HEK293 (cell line): ENCODE measurements at regions not wholly inside any gene's neighbourhood (a gene's known extent, or its start where the extent isn't known, plus 50 kb on each side); places are given as distances from the start of the nearest gene placed in this dataset.

Experiments
- CTCF ChIA-PET: fragments of 350-600 bp; formaldehyde crosslinking; extraction: SDS; loops from one replicate; lab custom pipeline; 2021; ENCODE audit warnings: antibody characterized with exemption; lab: Yijun Ruan, JAX
- POLR2A ChIA-PET: fragments of 300-600 bp; formaldehyde crosslinking; extraction: SDS; loops from one replicate; lab custom pipeline; 2020; ENCODE audit warnings: antibody characterized with exemption, inconsistent platforms; lab: Yijun Ruan, JAX
- H3K27ac ChIP-seq: fragments of 200-500 bp; sonication (Bioruptor generic); 2 replicates; pipeline ENCODE4 v1.5.1; 2014; ENCODE audit warnings: low read depth, low read length, control low read depth, inconsistent platforms; ENCODE audit errors: extremely low read depth
- H3K36me3 ChIP-seq, 2 experiments: fragments of 200-500 bp in 1 of 2; sonication (Bioruptor generic) in 1 of 2; 1 replicate in 1 of 2; 2 replicates in 1 of 2; pipeline ENCODE4 v1.5.1; 2014 to 2017; ENCODE audit warnings: inconsistent platforms in 2 of 2, low read length in 2 of 2; ENCODE audit not compliant: control insufficient read depth in 2 of 2, insufficient read depth in 1 of 2
- H3K4me1 ChIP-seq: fragments of 200-500 bp; sonication (Bioruptor generic); 2 replicates; pipeline ENCODE4 v1.5.1; 2014; ENCODE audit warnings: mild to moderate bottlenecking, low read length, inconsistent platforms; ENCODE audit not compliant: control insufficient read depth, insufficient read depth
- H3K4me3 ChIP-seq: 2 replicates; pipeline ENCODE4 v1.5.1; 2011; ENCODE audit warnings: low read depth, mild to moderate bottlenecking, control low read depth, low read length, moderate library complexity
- H3K9me3 ChIP-seq: fragments of 200-500 bp; sonication (Bioruptor generic); 2 replicates; pipeline ENCODE4 v1.5.1; 2014; ENCODE audit warnings: low read depth, low read length, inconsistent platforms; ENCODE audit not compliant: control insufficient read depth, insufficient read depth
- GLI2 ChIP-seq: fragments of 450-650 bp; formaldehyde crosslinking; IDR thresholded peaks from 2 replicates; pipeline ENCODE4; 2017; ENCODE audit warnings: missing biosample characterization, missing genetic modification characterization, low read depth, borderline replicate concordance
- GLIS1 ChIP-seq: fragments of 450-650 bp; formaldehyde crosslinking; IDR thresholded peaks from 2 replicates; pipeline ENCODE4 v1.5.1; 2016; ENCODE audit warnings: missing biosample characterization, missing genetic modification characterization
- MZF1 ChIP-seq: fragments of 450-650 bp; formaldehyde crosslinking; IDR thresholded peaks from 2 replicates; pipeline ENCODE4 v1.5.1; 2017; ENCODE audit warnings: missing biosample characterization, missing genetic modification characterization, borderline replicate concordance
- WT1 ChIP-seq: fragments of 450-650 bp; formaldehyde crosslinking; IDR thresholded peaks from 2 replicates; pipeline ENCODE4 v1.5.1; 2016; ENCODE audit warnings: missing biosample characterization, missing genetic modification characterization
- ZIC2 ChIP-seq: fragments of 450-650 bp; formaldehyde crosslinking; IDR thresholded peaks from 2 replicates; pipeline ENCODE4 v1.5.1; 2016; ENCODE audit warnings: missing biosample characterization, missing genetic modification characterization
- ZNF114 ChIP-seq: fragments of 450-650 bp; formaldehyde crosslinking; IDR thresholded peaks from 2 replicates; pipeline ENCODE4 v1.5.0; 2017; ENCODE audit warnings: missing biosample characterization, missing genetic modification characterization
- ZNF169 ChIP-seq: fragments of 450-650 bp; formaldehyde crosslinking; IDR thresholded peaks from 2 replicates; pipeline ENCODE4 v1.5.1; 2016; ENCODE audit warnings: missing biosample characterization, missing genetic modification characterization
- ZNF239 ChIP-seq: fragments of 450-650 bp; formaldehyde crosslinking; IDR thresholded peaks from 2 replicates; pipeline ENCODE4 v1.5.1; 2016; ENCODE audit warnings: missing biosample characterization, missing genetic modification characterization
- ZNF830 ChIP-seq: fragments of 450-650 bp; IDR thresholded peaks from 2 replicates; pipeline ENCODE4 v1.5.0; 2018; ENCODE audit warnings: missing biosample characterization, missing genetic modification characterization, low read depth, mild to moderate bottlenecking, moderate library complexity
- TF ChIP-seq, protein P1 (sequence below): fragments of 450-650 bp; IDR thresholded peaks from 2 replicates; pipeline ENCODE4 v1.5.1; 2018; ENCODE audit warnings: missing biosample characterization, missing genetic modification characterization
- TF ChIP-seq, protein P2 (sequence below): fragments of 450-650 bp; formaldehyde crosslinking; IDR thresholded peaks from 2 replicates; pipeline ENCODE4 v1.5.1; 2016; ENCODE audit warnings: missing biosample characterization, missing genetic modification characterization
- TF ChIP-seq, protein P3 (sequence below): fragments of 450-650 bp; formaldehyde crosslinking; IDR thresholded peaks from 2 replicates; pipeline ENCODE4 v1.5.0; 2017; ENCODE audit warnings: missing biosample characterization, missing genetic modification characterization, borderline replicate concordance

DNA sequence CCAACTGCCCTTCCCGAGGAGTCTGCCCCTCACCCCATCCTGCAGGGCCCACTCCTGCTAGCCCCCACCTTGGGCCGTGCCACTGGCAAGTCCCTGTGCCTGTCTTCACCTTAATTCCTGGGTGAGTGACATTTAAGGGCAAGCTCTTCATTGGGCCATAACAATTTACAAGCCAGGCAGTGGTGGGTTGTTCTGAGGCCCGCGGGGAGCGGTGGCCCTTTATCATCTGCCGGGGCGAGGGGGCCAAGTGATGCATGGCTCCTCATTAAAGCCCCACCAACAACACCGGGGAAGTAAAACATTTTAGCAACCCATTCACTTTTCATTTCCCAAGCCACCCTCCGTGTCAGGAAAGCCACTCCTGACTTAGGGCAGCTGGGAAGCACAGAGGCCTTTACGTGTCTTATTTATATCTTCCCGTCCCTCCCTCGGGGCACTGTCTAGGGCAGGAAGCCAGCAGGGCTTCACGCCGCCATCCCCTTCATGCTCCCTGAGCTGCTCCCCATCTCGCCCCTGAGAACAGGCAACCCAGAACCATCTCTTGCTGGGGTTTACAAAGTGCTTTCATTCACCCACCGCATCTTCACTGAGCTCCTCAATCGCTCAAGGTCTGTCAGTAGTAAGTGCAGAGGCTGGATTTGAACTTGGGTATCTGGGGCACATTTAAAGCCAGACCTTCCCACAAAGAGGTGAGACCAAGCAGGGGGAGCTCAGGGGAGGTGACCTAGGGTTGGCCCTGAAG, 55.5 kb upstream of the CCDC167 start:
- TF ChIP-seq GLIS1 (peak; percentile 66; the same call in 1 of the 2 replicates), ZIC2 (tag by site-specific recombination) (peak; percentile 40; the same call in 1 of the 2 replicates)
- TF ChIP-seq, protein P1, sequence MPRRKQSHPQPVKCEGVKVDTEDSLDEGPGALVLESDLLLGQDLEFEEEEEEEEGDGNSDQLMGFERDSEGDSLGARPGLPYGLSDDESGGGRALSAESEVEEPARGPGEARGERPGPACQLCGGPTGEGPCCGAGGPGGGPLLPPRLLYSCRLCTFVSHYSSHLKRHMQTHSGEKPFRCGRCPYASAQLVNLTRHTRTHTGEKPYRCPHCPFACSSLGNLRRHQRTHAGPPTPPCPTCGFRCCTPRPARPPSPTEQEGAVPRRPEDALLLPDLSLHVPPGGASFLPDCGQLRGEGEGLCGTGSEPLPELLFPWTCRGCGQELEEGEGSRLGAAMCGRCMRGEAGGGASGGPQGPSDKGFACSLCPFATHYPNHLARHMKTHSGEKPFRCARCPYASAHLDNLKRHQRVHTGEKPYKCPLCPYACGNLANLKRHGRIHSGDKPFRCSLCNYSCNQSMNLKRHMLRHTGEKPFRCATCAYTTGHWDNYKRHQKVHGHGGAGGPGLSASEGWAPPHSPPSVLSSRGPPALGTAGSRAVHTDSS (tag by site-specific recombination), result no peak
- TF ChIP-seq, all 188 proteins: peak for 2
- Histone ChIP-seq H3K36me3 (no peaks in the 10 kb centered on the region), H3K9me3 (no peaks in the 10 kb centered on the region), H3K27ac (no peak overlapping the region), H3K4me1 (no peaks in the 10 kb centered on the region; the same call in 1 of the 2 replicates), H3K4me3 (no peak overlapping the region)
- POLR2A ChIA-PET, result interaction anchor here (0.6 to 1.8 kb wide), 2 partner anchors 17 to 180 kb away, joined by 3 to 4 read pairs; no protein-coding TSS in a partner anchor
- CTCF ChIA-PET, result interaction anchor here (0.6 to 5.9 kb wide), 6 partner anchors 10 to 130 kb away, joined by 3 to 62 read pairs (median 6); no protein-coding TSS in a partner anchor

DNA sequence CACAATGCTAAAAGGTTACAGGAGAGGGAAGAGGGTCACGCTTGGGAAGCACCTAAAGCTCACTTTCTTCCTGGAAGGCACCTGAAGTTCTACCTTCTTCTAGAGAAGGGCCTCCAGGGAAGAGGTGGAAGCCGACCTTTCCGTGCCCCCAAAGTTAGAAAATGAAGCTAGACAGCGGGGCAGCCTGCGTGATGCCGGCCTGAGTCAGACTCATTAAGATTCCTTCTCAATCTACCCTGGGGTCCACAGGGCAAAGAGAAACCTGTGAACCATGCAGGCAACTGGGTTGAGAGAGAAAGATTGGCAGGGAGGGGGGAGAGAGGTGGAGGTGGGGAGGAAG, 54.8 kb upstream of the CCDC167 start:
- Histone ChIP-seq H3K4me1 (no peaks in the 10 kb centered on the region; the same call in 1 of the 2 replicates), H3K27ac (no peak overlapping the region), H3K9me3 (no peaks in the 10 kb centered on the region), H3K36me3 (no peaks in the 10 kb centered on the region), H3K4me3 (no peak overlapping the region)
- TF ChIP-seq ZNF114 (tag by site-specific recombination), result no peak
- TF ChIP-seq GLI2 (tag by site-specific recombination), result no peak
- no peak for TF ChIP-seq WT1 (tag by site-specific recombination)
- TF ChIP-seq, protein P2, sequence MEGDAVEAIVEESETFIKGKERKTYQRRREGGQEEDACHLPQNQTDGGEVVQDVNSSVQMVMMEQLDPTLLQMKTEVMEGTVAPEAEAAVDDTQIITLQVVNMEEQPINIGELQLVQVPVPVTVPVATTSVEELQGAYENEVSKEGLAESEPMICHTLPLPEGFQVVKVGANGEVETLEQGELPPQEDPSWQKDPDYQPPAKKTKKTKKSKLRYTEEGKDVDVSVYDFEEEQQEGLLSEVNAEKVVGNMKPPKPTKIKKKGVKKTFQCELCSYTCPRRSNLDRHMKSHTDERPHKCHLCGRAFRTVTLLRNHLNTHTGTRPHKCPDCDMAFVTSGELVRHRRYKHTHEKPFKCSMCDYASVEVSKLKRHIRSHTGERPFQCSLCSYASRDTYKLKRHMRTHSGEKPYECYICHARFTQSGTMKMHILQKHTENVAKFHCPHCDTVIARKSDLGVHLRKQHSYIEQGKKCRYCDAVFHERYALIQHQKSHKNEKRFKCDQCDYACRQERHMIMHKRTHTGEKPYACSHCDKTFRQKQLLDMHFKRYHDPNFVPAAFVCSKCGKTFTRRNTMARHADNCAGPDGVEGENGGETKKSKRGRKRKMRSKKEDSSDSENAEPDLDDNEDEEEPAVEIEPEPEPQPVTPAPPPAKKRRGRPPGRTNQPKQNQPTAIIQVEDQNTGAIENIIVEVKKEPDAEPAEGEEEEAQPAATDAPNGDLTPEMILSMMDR (tag by site-specific recombination), result no peak
- TF ChIP-seq MZF1, result no peak
- ChIA-PET CTCF (interaction anchor here (0.6 to 5.9 kb wide), 4 partner anchors 12 to 110 kb away, joined by 3 to 62 read pairs (median 7); no protein-coding TSS in a partner anchor), POLR2A (interaction anchor here (0.6 to 1.8 kb wide), 4 partner anchors 16 to 225 kb away, joined by 4 to 6 read pairs (median 4); no protein-coding TSS in a partner anchor)

DNA sequence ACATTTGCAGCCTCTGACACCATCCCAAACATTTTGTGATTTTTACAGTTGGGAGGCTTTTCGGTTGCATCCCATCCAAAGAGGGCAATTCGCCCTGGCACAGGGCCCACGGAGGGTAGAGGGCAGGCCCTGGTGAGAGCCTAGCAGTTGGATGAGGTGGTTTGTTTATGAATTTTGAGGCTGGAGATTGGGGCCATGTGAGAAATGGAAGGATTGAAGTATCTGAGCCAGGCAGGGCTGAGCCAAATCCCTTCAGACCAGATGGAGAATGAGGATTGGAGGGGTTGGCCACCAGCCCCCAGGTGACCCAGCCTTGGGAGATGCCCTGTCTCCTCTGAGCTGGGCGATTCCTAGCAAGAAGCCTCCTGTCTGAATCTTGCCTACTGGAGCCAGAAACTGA, 52.6 kb upstream of the CCDC167 start:
- no peak overlapping the region for H3K27ac ChIP-seq
- no peaks in the 10 kb centered on the region for H3K9me3 ChIP-seq
- CTCF ChIA-PET, result interaction anchor here (0.8 to 1.3 kb wide), 2 partner anchors 14 to 26 kb away, joined by 3 to 4 read pairs; no protein-coding TSS in a partner anchor
- H3K4me1 ChIP-seq, result no peaks in the 10 kb centered on the region; the same call in 1 of the 2 replicates
- no peak overlapping the region for H3K4me3 ChIP-seq
- POLR2A ChIA-PET, result interaction anchor here (0.6 kb wide), 1 partner anchor 103 kb away, joined by 7 read pairs; no protein-coding TSS in a partner anchor
- H3K36me3 ChIP-seq, result no peaks in the 10 kb centered on the region
- no peak for TF ChIP-seq ZNF830 (tag by site-specific recombination)
- TF ChIP-seq, protein P3, sequence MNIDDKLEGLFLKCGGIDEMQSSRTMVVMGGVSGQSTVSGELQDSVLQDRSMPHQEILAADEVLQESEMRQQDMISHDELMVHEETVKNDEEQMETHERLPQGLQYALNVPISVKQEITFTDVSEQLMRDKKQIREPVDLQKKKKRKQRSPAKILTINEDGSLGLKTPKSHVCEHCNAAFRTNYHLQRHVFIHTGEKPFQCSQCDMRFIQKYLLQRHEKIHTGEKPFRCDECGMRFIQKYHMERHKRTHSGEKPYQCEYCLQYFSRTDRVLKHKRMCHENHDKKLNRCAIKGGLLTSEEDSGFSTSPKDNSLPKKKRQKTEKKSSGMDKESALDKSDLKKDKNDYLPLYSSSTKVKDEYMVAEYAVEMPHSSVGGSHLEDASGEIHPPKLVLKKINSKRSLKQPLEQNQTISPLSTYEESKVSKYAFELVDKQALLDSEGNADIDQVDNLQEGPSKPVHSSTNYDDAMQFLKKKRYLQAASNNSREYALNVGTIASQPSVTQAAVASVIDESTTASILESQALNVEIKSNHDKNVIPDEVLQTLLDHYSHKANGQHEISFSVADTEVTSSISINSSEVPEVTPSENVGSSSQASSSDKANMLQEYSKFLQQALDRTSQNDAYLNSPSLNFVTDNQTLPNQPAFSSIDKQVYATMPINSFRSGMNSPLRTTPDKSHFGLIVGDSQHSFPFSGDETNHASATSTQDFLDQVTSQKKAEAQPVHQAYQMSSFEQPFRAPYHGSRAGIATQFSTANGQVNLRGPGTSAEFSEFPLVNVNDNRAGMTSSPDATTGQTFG (tag by site-specific recombination), result no peak
- TF ChIP-seq ZNF169 (tag by site-specific recombination), result no peak
- no peak for TF ChIP-seq ZNF239 (tag by site-specific recombination)
